Stimulated activated CD4-positive, alpha-beta T cell treated with anti-CD3 and anti-CD28 coated beads, Interleukin-1b, Interleukin-23, amount 100 ng/mL, for 48 hours (primary cell): ENCODE measurements at regions not wholly inside any gene's neighbourhood (a gene's known extent, or its start where the extent isn't known, plus 50 kb on each side); places are given as distances from the start of the nearest gene placed in this dataset.

ENCODE experiments used
- DNase-seq: peaks from one replicate; pipeline ENCODE4 v3.0.0-alpha.2; 2020

GRCh38 chr1:192950926-192951325 is 108.2 kb downstream of the UCHL5 start:
- no peak for DNase-seq

- no peak for DNase-seq
Observed at GRCh38 chr1:192951691-192952460, 107.3 kb downstream of the UCHL5 start.

GRCh38 chr1:192952646-192953045 is 106.5 kb downstream of the UCHL5 start:
- DNase-seq = no peak

- no peak for DNase-seq
Observed at GRCh38 chr1:192954705-192955265, 104.4 kb downstream of the UCHL5 start.

- DNase-seq = no peak
Observed at GRCh38 chr1:192958350-192958749, 100.8 kb downstream of the UCHL5 start.

- no peak for DNase-seq
Observed at GRCh38 chr1:192958871-192959270, 100.3 kb downstream of the UCHL5 start.

- DNase-seq = no peak
Observed at GRCh38 chr1:192959657-192960186, 99.4 kb downstream of the UCHL5 start.
